Loucy (cell line): ENCODE measurements at regions not wholly inside any gene's neighbourhood (a gene's known extent, or its start where the extent isn't known, plus 50 kb on each side); places are given as distances from the start of the nearest gene placed in this dataset.

Source experiments
- EZH2phosphoT487 ChIP-seq: fragments of 200-600 bp; IDR thresholded peaks from 2 replicates; pipeline ENCODE4 v1.6.1; 2018; ENCODE audit warnings: antibody characterized with exemption, mild to moderate bottlenecking, moderate library complexity, borderline replicate concordance
- TF ChIP-seq, protein P1 (sequence below): fragments of 200-600 bp; sonication (generic); conservative IDR thresholded peaks from 2 replicates; pipeline ENCODE4 v1.5.1; 2014; ENCODE audit warnings: mild to moderate bottlenecking, antibody characterized with exemption, low read length

DNA sequence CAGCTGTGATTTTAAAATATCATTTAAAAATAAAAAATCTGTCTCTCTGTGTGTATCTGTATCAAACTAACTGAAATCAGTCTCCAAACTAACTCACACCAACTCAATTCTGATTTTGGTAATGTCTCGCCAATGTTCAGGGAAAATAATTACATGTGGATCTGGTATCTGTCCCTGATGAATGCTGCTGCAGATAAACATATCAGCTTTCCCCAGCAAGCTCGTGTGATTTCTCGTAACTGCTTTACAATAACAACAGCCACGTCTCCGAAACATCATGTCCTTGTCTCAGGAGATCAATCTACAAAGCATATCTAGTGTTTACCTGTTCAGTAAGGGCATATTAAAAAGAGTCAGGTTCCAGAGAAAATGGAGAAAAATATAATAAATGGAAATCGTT, 129.0 kb downstream of the IRS2 start:
- TF ChIP-seq, protein P1, sequence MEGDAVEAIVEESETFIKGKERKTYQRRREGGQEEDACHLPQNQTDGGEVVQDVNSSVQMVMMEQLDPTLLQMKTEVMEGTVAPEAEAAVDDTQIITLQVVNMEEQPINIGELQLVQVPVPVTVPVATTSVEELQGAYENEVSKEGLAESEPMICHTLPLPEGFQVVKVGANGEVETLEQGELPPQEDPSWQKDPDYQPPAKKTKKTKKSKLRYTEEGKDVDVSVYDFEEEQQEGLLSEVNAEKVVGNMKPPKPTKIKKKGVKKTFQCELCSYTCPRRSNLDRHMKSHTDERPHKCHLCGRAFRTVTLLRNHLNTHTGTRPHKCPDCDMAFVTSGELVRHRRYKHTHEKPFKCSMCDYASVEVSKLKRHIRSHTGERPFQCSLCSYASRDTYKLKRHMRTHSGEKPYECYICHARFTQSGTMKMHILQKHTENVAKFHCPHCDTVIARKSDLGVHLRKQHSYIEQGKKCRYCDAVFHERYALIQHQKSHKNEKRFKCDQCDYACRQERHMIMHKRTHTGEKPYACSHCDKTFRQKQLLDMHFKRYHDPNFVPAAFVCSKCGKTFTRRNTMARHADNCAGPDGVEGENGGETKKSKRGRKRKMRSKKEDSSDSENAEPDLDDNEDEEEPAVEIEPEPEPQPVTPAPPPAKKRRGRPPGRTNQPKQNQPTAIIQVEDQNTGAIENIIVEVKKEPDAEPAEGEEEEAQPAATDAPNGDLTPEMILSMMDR: no peak
- no peak for TF ChIP-seq EZH2phosphoT487
